Suppressor macrophage (primary cell): ENCODE measurements at regions not wholly inside any gene's neighbourhood (a gene's known extent, or its start where the extent isn't known, plus 50 kb on each side); places are given as distances from the start of the nearest gene placed in this dataset.
"Not testable (repeated sequence)": the region's sequence is repeated elsewhere in the genome, so short reads cannot be mapped to it uniquely, and the experiment has no call there.

Experiments
- DNase-seq, 4 experiments: peaks; one replicate each; pipeline ENCODE4 v3.0.0-alpha.2; 2020 to 2022

DNA sequence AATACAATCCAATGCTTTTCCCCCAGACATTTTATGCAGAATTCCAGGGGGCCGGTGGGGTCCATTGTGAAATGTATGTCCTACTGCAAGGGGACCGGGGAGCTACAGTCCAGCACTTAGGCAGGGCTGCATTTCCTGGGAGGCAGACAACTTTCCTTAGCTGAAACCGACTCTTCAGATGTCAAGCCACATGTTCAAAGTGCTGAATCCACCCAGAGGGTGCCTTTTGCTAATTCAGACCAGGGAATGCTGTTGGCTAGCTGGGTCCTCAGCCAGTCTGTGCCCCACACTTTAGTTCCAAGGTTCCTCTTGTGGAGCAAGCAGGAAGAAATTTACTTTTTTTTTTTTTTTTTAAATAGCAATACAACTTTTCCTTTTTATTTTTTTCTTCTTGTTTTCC, 219.5 kb upstream of the LRTM1 start:
- no peak for DNase-seq

DNA sequence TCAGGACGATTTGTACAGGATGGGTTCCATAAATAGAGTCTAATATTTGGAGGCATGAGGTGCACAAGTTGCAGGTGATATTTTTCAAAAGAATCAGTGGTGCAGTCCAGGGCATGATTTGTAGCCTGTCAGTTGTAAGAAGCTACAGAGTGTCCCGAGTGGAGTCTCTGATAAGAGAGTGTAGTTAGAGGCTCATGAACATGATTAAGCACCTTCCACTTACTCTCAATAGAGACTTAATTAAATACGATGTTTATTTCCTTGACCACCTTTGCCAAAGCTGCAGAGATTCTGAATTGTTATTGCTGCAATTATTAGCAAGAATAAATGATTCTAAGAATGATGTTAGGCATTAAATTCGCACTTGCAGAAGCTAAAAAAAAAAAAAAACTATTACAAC, 218.4 kb upstream of the LRTM1 start:
- no peak for DNase-seq

DNA sequence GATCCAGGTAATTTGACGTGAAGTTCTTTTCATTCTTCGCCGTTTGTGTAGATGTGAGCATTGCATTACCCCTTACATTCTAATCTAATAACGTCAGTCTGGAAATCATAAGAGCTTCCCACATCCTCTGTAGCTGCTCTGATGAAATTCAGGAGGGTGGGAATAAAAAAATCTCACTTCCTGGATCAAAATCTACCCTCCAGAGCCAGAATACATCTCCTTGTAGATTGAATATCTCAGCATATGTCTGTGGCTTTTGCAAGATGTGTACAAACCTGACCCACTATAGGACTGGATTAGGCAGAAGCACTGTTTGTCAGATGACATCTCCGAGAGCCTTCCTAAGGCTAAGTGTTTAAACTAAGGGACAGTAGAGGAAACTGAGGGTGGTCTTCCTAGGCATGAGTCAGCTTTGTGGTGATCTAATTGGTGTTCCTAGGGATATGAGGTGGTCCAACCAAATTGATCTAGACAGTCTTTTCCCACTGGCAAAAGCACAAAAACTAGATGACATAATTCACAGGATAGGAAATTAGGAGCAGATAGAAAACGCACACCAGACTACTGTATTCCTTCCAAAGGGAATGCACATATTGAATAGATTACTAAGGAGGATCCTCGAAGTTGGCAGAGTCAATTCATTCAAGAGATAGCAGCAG, 216.3 kb upstream of the LRTM1 start:
- DNase-seq = no peak

DNA sequence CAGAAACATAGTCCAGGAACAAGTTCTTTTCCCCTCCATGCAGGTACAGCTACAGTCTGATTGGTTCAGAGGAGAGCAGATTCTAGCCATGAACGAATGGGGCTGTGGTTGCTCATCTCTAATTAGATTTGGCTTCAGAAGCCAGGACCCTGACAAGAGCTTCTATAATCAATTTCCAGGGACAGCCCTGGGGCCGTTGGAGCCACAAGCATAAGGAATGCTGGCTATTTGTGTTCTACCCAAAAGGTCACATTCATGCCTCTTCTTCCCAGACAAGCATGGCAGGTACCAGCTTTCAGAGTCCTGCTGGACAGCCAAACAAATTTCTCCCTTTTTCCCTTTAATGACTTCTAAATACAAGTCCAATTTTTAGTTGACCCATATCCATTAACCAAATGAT, 215.5 kb upstream of the LRTM1 start:
- no peak for DNase-seq

DNA sequence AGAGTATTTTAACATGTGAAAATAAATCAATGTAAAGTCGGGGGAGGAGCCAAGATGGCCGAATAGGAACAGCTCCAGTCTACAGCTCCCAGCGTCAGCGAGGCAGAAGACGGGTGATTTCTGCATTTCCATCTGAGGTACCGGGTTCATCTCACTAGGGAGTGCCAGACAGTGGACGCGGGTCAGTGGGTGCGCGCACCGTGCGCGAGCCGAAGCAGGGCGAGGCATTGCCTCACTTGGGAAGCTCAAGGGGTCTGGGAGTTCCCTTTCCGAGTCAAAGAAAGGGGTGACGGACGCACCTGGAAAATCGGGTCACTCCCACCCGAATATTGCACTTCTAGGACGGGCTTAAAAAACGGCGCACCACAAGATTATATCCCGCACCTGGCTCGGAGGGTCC, 208.4 kb upstream of the LRTM1 start:
- DNase-seq = not testable (repeated sequence)

DNA sequence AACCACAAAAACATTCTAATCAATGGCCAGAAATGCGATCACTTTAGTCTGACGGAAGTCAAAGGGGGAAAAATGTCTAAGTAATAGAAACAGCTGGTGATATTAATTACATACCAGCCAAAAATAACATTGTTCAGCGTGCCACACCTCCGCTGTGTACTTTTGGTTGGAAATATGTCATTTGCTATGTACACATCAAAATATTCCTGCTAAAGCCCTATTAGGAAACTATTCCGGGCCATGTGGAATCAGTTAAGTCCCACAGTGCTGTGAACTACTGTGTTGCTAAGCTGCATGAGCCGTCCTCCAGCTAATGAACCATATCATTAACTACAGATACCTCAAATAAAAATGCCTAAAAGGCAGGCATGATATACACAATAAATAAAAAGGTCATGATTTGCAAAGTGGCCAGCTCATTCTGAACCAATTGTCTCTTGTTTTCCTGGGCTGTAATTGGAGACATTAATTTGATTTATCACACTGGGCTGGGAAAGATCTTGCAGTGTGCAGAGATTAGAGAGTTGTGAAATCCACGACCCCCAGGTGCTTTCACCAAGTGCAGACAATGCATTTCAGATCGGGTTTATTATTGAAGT, 200.5 kb upstream of the LRTM1 start:
- DNase-seq = no peak

DNA sequence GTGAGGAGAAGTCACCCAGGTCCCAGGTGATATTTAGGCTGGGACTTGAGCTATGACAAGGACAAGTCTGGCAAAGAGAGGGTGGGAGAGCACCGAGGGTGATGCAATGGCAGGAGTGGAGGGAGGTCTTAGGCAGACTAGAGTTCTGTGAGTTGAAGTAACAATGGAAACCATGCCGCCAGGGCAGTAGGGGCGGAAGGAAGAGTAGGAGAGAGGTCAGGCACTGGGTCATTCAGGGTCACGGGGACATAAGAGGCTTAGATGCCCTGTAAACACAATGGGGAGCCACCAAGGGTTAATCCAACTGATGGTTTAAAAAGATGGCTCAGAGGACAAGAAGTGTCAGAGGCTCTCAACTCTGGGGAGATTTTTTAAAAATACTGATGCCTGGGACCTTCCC, 199.7 kb upstream of the LRTM1 start:
- DNase-seq = no peak

DNA sequence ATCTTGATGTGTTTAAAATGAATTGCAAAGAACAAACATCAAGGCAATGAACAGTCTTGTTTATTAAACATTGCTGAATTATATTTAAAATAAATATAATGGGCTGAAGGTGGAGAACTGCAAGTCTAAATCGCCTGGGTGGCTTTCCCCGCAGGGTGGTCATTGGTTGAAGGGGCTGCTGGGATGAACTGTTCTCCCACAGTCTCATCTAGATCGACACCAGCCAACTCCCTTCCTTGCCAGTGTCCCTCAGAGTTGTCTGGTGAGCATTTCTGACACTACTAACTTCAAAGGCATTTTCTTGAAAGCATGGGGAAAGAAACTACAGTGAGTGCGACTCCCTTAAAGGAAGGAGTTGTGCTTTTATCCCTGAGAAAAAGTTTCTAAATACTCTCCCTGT, 196.5 kb upstream of the LRTM1 start:
- no peak for DNase-seq
